Common myeloid progenitor, CD34-positive (primary cell): ENCODE measurements at regions not wholly inside any gene's neighbourhood (a gene's known extent, or its start where the extent isn't known, plus 50 kb on each side); places are given as distances from the start of the nearest gene placed in this dataset.
A peak's percentile ranks its signal among the peaks of the same experiment; 100 is the strongest.

Experiments used
- CTCF ChIA-PET: fragments of 350-600 bp; sonication (Branson Sonifier 250); formaldehyde crosslinking; loops from one replicate; lab custom pipeline; 2021; ENCODE audit warnings: antibody characterized with exemption; lab: Charles Lee
- POLR2A ChIA-PET: fragments of 350-600 bp; sonication (Branson Sonifier 250); formaldehyde crosslinking; loops from one replicate; lab custom pipeline; 2021; ENCODE audit warnings: antibody characterized with exemption; lab: Charles Lee
- DNase-seq, 3 donors: peaks; one replicate each; pipeline versions ENCODE4 v3.0.0 to v3.0.0-alpha.2; 2013
- H3K27ac ChIP-seq, 2 experiments: 1 replicate in 1 of 2; 2 replicates in 1 of 2; pipeline ENCODE4 v1.7.0; 2013; ENCODE audit warnings: inconsistent platforms in 2 of 2, low read length in 2 of 2, mild to moderate bottlenecking in 2 of 2, low read depth in 1 of 2, moderate library complexity in 1 of 2; ENCODE audit not compliant: severe bottlenecking in 2 of 2, insufficient read depth in 1 of 2, poor library complexity in 1 of 2
- H3K27me3 ChIP-seq, 5 experiments: replicated peaks in 2 of 5; 1 replicate in 3 of 5; 2 replicates in 2 of 5; pipeline versions ENCODE4 v1.6.1 to v1.7.0; 2013; ENCODE audit warnings: low read length in 4 of 5, mild to moderate bottlenecking in 2 of 5, moderate library complexity in 2 of 5, inconsistent platforms in 1 of 5; ENCODE audit not compliant: insufficient read depth in 5 of 5, control insufficient read depth in 4 of 5
- H3K36me3 ChIP-seq, 4 experiments: 1 replicate in 2 of 4; 2 replicates in 2 of 4; pipeline versions ENCODE4 v1.6.1 to v1.7.0; 2013; ENCODE audit warnings: low read length in 3 of 4, control low read depth in 1 of 4, mild to moderate bottlenecking in 1 of 4; ENCODE audit not compliant: control insufficient read depth in 4 of 4, insufficient read depth in 4 of 4
- H3K4me1 ChIP-seq, 4 experiments: 1 replicate in 3 of 4; 2 replicates in 1 of 4; pipeline versions ENCODE4 v1.6.1 to v1.7.1; 2013; ENCODE audit warnings: low read length in 3 of 4, mild to moderate bottlenecking in 3 of 4, control low read depth in 1 of 4, inconsistent platforms in 1 of 4, moderate library complexity in 1 of 4; ENCODE audit not compliant: control insufficient read depth in 4 of 4, insufficient read depth in 4 of 4; ENCODE audit errors: control extremely low read depth in 1 of 4
- H3K4me3 ChIP-seq, 7 experiments: 1 replicate in 4 of 7; 2 replicates in 3 of 7; pipeline versions ENCODE4 v1.5.1 to v1.7.0; 2013; ENCODE audit warnings: mild to moderate bottlenecking in 7 of 7, low read length in 6 of 7, moderate library complexity in 6 of 7, inconsistent platforms in 2 of 7, low read depth in 2 of 7, control low read depth in 1 of 7; ENCODE audit not compliant: insufficient read depth in 4 of 7, control insufficient read depth in 1 of 7; ENCODE audit errors: extremely low read depth in 1 of 7
- H3K9me3 ChIP-seq, 5 experiments: 1 replicate in 4 of 5; 2 replicates in 1 of 5; pipeline versions ENCODE4 v1.6.1 to v1.7.1; 2013; ENCODE audit warnings: low read length in 4 of 5, mild to moderate bottlenecking in 2 of 5, inconsistent platforms in 1 of 5, low read depth in 1 of 5, moderate library complexity in 1 of 5; ENCODE audit not compliant: control insufficient read depth in 4 of 5, insufficient read depth in 2 of 5; ENCODE audit errors: control extremely low read depth in 1 of 5
- WGBS: methylation state at CpG from one replicate; pipeline ENCODE4 v1.1.5; 2013; ENCODE audit not compliant: insufficient coverage; 5-methylcytosine and 5-hydroxymethylcytosine counted together

DNA sequence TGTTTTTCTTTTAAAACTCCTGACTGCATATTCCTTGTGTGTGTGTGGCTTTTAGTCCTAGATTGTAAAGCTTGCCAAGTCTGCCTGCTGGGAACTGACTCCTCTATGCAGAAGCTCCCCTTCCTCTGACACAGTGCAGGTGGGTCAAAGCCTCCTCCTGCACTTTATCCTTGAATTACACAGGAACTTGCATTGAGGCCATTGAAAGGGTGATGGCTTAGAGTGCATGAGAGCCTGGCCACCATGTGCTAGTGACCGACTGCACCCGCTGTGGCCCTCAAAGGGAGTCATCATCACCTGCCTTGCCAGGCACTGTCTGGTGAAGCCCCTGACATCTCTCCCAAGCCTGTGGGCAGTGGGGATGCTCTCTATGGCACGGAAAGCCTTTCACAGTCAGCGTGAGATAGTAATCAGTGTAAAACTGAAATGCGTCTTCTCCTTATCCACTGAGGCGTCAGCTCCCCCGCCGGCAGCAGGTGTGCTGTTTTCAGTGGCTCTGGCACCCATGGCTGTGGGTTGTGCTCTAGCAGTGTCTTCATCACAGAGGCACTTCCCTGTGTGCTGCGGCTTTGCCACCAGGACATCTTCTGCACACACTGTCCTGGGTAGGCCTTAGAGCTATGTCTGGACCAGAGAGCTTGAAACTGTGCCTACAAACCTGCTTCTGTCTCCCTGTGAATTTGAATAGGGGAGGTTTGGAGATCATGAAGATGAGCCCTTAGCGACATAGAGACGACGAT, 87.9 kb downstream of the THBS2 start:
- CTCF ChIA-PET = no interaction called here
- peaks cover 0 to 10% (median 4%) of the 10 kb centered on the region in 4 experiments for H3K4me1 ChIP-seq
- no peak for DNase-seq
- H3K27me3 ChIP-seq = no peaks in the 10 kb centered on the region
- peaks cover 0 to 8% (median 0%) of the 10 kb centered on the region in 5 experiments for H3K9me3 ChIP-seq
- WGBS = 89% methylated on average over 8 of the region's 12 CpGs
- POLR2A ChIA-PET = no interaction called here
- no peak overlapping the region for H3K27ac ChIP-seq
- no peaks in the 10 kb centered on the region for H3K36me3 ChIP-seq
- no peak overlapping the region for H3K4me3 ChIP-seq

DNA sequence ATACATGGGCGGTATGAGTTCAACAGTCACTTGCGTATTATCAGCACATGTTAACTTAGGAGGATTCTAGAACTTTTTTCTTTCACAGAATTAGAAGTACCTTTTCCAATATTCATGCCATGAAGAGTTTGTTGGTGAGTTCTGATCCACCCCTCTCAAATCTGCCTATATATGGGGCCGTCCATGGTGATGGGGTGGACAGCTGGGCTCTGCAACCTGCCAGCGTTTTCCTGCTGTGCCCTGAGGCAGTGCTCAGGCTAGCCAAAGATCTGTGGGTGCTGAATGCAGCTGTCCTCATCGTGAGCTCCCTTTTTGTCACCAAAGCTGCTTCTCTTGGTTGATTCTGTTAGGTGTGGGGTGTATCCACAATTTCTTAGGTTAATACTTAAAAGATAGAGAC, 88.7 kb downstream of the THBS2 start:
- Histone ChIP-seq H3K27me3 (no peaks in the 10 kb centered on the region), H3K9me3 (peaks cover 0 to 8% (median 0%) of the 10 kb centered on the region in 5 experiments), H3K4me1 (peaks cover 0 to 10% (median 4%) of the 10 kb centered on the region in 4 experiments), H3K27ac (no peak overlapping the region), H3K36me3 (no peaks in the 10 kb centered on the region), H3K4me3 (no peak overlapping the region)
- POLR2A ChIA-PET = no interaction called here
- DNase-seq = no peak
- CTCF ChIA-PET = interaction anchor here (0.6 kb wide), 1 partner anchor 259 kb away, joined by 3 read pairs; no protein-coding TSS in a partner anchor
- WGBS = 90% methylated on average over 2 of the region's 5 CpGs

DNA sequence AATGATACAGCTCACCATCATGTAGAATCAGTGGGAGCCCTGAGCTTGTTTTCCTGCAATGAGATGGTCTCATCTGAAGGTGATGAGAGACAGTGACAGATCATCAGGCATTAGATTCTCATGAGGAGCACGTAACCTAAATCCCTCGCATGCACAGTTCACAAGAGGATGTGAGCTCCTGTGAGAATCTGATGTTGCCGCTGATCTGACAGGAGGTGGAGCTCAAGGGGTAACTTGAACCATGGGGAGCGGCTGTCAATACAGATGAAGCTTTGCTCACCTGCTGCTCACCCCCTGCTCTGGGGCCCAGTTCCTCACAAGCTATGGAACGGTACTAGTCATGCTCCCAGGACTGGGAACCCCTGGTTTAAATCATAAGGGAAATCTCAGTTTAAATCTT, 89.2 kb downstream of the THBS2 start:
- WGBS = 100% methylated on average over 3 of the region's 5 CpGs
- H3K27me3 ChIP-seq = no peaks in the 10 kb centered on the region
- ChIA-PET CTCF (interaction anchor here (0.6 kb wide), 1 partner anchor 259 kb away, joined by 3 read pairs; no protein-coding TSS in a partner anchor), POLR2A (no interaction called here)
- no peak for DNase-seq
- H3K27ac ChIP-seq = no peak overlapping the region
- no peak overlapping the region for H3K4me3 ChIP-seq
- peaks cover 0 to 10% (median 4%) of the 10 kb centered on the region in 4 experiments for H3K4me1 ChIP-seq
- H3K36me3 ChIP-seq = no peaks in the 10 kb centered on the region
- H3K9me3 ChIP-seq = peaks cover 0 to 8% (median 0%) of the 10 kb centered on the region in 5 experiments

DNA sequence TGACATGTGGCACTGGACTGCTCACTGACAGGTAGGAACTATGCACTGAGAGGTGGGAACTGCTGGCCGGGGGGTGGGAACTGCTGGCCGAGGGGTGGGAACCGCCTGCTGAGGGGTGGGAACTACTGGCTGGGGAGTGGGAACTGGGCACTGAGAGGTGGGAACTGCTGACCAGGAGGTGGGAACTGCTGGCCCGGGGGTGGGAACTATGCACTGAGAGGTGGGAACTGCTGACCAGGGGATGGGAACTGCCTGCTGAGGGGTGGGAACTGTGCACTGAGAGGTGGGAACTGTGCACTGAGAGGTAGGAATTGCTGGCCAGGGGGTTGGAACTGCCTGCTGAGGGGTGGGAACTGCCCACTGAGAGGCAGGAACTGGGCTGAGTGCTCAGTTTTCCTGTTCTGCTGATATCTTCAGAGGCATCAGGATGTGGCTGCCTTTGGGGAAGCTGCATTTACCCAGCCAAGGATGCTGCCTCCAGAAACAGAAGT, 90.2 kb downstream of the THBS2 start:
- CTCF ChIA-PET = interaction anchor here (0.6 kb wide), 1 partner anchor 49 kb away, joined by 3 read pairs; no protein-coding TSS in a partner anchor
- Histone ChIP-seq H3K27me3 (no peaks in the 10 kb centered on the region), H3K4me1 (peaks cover 0 to 10% (median 4%) of the 10 kb centered on the region in 4 experiments), H3K4me3 (peak overlapping the region in 1 of 7 experiments; percentile 4), H3K36me3 (no peaks in the 10 kb centered on the region), H3K27ac (no peak overlapping the region), H3K9me3 (peaks cover 0 to 8% (median 0%) of the 10 kb centered on the region in 5 experiments)
- POLR2A ChIA-PET = no interaction called here
- 79% methylated on average over 4 of the region's 4 CpGs for WGBS
- peak; percentile 57 to 83 (median 70) for DNase-seq

DNA sequence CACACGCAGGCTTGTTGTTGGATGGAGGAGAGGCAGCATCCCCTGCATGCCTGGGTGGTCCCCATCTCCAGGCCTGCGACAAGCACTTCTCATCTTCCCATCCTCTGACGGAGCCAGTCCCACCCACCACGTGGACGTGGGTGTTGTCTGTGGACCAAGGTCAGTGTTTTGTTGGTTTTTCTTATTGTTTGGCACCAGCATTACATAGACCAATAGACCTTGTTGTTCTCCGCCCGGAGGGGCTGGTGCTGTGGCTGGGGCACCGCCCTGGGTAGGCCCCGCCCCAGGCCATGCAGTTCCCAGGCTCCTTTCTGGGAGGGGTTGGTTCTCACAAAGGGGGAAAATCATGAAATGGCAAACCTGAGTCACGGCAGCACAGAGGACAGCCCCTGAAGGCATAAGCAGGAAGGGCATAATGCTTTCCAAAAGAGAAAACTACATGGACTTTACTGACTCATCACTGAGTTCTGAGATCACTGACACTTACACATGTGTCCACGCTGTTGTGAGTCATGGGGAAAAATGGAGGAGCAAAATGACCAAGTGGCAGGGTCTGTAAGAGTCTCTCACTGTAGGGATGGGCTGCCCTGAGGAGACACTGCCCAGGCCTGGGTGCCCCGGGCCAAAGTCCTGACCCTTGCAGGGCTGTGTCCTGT, 90.8 kb downstream of the THBS2 start:
- peak in 2 of 3 donors; percentile 46 to 53 for DNase-seq
- no peak overlapping the region for H3K4me3 ChIP-seq
- peaks cover 0 to 8% (median 0%) of the 10 kb centered on the region in 5 experiments for H3K9me3 ChIP-seq
- H3K4me1 ChIP-seq = peaks cover 0 to 10% (median 4%) of the 10 kb centered on the region in 4 experiments
- CTCF ChIA-PET = no interaction called here
- 100% methylated on average over 8 of the region's 12 CpGs for WGBS
- H3K27me3 ChIP-seq = no peaks in the 10 kb centered on the region
- H3K36me3 ChIP-seq = no peaks in the 10 kb centered on the region
- POLR2A ChIA-PET = no interaction called here
- no peak overlapping the region for H3K27ac ChIP-seq

DNA sequence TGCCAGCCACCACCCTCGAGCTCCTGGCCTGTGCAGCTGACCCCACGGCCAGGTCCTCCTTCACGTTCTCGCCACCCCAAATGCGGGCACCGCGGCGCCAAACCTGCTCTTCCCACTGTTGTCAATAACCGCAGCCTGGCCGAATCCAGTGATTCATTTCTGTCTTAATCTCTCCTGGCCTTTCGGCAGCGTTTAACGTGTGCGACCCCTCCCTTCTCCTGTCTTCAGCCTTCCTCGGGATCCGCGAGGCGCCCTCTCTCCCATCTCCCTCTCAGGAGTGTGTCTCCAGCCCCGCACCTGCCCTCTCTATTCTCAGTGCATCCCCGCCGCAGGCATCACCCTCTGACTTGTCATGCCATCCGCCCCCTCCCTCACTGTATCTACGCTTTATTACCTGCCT, 91.4 kb downstream of the THBS2 start:
- no peak overlapping the region for H3K4me3 ChIP-seq

More for the DNA sequence above, 91.4 kb downstream of the THBS2 start:
- no peaks in the 10 kb centered on the region for H3K36me3 ChIP-seq
- no peak overlapping the region for H3K27ac ChIP-seq
- ChIA-PET CTCF (interaction anchor here (0.9 kb wide), 1 partner anchor 18 kb away, joined by 3 read pairs; no protein-coding TSS in a partner anchor), POLR2A (no interaction called here)
- 97% methylated on average over 23 of the region's 23 CpGs for WGBS
- no peaks in the 10 kb centered on the region for H3K27me3 ChIP-seq
- peaks cover 0 to 8% (median 0%) of the 10 kb centered on the region in 5 experiments for H3K9me3 ChIP-seq
- H3K4me1 ChIP-seq = peaks cover 0 to 10% (median 4%) of the 10 kb centered on the region in 4 experiments
- DNase-seq = no peak
